G401 (cell line): ENCODE measurements at regions not wholly inside any gene's neighbourhood (a gene's known extent, or its start where the extent isn't known, plus 50 kb on each side); places are given as distances from the start of the nearest gene placed in this dataset.
"Not testable (repeated sequence)": the region's sequence is repeated elsewhere in the genome, so short reads cannot be mapped to it uniquely, and the experiment has no call there.

Experiments used
- DNase-seq: peaks from one replicate; pipeline ENCODE4 v3.0.0-alpha.2; 2015; ENCODE audit warnings: low spot score
- in situ Hi-C: cut with HindIII; loops from 2 replicates; pipeline ENCODE4 v1.10.0; 2016; ENCODE audit warnings: low sequenced_read_pairs, mixed read lengths

DNA sequence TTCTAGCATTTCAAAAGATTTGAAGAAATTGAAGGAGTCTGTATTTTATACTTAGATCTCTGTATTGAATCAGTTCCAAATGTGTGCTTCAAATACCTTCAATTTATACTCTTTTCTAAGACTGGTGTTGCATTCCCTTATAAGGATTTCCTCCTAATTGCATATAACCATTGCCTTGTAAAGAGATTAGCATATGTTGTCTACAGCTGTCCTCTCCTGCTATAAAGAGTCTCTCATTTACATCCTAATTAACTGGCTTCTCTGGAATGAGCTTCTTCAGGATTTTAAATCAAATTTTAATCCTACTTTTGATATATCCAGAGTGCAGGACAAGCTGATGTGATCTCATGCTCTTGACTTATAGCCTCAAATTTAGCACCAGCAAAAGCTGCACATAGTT lies 957.3 kb downstream of the XPNPEP1 start:
- no peak for DNase-seq
- in situ Hi-C loops = no loop called here

DNA sequence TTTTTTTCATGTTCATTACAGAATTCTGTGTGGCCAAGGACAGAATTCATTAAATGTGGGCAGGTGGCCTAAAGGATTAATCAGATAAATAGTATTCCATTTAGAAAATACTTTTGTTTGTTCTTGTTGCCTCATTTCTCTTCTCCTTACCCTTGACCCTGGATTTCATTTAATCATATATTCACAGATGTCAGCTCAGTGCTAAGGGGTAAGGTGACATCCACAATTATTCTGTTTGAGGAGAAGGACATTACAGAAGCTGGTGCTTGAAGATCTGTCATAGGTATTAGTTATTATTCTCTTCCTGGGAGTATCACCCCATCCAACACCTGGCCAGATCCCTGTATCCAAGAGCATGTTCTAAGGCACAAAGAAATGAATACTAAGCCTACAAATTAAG lies 961.1 kb downstream of the XPNPEP1 start:
- in situ Hi-C loops = no loop called here
- no peak for DNase-seq

DNA sequence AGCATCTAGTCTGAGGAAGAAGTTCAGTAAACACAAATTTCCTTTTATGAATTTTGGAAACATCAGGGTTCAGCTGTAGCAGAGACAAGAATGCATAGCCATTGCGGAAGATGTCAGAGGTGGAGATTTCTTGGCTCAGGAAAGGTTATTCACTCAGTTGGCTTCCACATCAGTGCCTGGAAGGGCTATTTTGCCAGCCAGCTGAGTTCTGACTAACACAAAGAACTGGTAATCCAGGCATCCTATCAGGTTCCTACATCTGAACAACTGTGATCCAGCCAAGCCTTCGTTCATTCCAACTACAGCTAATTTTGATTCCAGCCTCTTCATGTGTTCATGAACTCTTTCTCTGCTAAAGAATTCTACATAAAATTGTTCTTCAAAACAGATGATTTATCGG lies 965.6 kb downstream of the XPNPEP1 start:
- in situ Hi-C loops = no loop called here
- DNase-seq = no peak

DNA sequence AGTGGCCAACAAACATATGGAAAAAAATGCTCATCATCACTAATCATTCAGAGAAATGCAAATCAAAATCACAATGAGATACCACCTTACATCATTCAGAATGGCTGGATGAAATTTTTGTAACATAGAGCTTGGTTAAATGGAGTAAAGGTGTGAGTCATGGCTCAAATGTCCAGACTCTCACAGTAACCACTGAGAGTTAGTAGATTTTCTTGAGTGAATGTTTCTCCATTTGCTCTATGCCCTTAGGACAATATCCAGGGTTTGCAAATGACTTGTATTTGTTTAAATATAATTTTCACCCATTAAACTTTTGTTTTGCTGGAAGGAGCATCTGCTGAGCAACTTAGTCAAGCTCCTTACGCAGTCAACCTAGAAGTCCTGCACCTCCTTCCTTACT lies 967.2 kb downstream of the XPNPEP1 start:
- no peak for DNase-seq
- in situ Hi-C loops = no loop called here

DNA sequence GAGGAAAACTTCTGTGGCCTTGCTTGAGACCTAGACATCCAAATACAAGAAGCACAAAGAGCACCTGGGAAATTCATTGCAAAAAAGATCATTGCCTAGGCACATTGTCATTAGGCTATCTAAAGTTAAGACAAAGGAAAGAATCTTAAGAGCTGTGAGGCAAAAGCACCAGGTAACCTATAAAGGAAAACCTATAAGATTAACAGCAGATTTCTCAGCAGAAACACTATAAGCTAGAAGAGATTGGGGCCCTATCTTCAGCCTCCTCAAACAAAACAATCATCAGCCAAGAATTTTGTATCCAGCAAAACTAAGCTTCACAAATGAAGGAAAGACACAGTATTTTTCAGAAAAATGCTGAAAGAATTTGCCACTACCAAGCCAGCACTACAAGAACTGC lies 1003.3 kb downstream of the XPNPEP1 start:
- in situ Hi-C loops, DNase-seq: not testable (repeated sequence)

DNA sequence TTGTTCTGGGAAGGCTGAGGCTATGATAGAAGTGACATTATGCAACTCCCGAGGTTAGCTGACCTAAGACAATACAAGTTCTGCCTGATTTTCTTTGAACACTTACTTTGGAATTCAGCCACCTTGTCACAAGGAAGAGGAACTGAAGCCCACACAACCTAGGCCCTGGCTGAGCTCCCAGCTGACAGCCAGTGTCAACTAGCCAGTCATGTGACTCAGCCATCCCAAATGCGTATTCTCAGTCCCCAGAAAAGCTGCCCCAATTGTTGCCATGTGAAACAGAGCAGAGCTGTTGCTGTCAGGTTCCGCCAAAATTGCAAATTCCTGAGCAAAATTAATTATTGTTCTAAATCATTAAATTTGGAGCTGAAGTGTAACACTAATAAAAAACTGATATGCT lies 1010.0 kb downstream of the XPNPEP1 start:
- DNase-seq = no peak
- in situ Hi-C loops = no loop called here

DNA sequence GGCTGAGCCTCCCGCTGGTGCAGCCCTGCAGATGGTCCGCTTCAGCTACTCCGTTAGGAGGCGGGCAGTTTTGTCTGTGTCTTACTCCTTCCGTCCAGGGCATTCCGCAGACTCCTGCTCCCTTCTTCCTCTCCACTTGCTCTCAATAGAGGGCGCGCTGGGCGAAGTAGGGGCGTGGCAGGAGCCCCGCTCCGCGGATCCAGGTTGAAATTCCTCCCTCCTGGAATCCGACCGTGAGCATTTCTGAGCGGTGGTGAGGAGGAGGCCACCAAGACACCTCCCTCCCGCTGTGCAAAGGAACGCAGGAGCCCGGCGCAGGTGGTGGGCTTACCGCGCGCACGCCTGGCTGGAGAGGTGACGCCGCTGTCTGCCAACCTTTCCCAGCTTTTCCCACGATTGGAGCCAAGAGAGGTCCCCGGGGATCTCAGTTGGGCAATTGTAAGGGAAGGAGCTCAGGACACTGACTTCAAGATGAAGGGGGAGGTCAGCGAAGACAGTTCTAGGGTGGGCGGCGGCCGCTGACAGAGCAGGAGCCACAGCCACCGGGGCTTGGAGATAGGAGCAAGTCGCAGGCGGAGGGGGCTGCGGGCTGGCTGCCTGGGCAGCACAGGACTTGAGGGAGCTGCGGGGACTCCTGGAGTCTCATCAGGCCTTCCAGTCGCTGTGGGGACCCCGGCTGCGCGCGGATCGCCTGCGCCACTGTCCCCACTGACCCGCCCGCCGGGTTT lies 1011.3 kb downstream of the XPNPEP1 start:
- in situ Hi-C loops = no loop called here
- peak; percentile 42 for DNase-seq

DNA sequence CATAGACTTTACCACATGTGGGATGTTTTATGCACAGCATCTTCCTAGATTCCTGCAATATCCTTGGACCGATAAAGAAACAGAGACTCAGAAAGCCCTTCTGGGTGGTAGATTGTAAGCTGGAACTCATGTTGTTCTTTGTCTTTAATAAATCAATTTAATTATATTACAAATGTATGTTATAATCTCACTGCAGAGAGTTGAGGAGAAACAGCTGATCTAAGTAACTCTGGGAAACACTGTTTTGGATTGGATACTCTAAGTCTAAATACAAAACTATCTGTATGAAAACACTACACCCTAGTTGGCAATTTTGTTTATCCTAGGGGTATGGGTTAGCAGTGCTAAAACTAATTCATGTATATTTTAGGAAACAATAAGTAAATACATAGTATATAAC lies 1015.2 kb downstream of the XPNPEP1 start:
- no peak for DNase-seq

DNA sequence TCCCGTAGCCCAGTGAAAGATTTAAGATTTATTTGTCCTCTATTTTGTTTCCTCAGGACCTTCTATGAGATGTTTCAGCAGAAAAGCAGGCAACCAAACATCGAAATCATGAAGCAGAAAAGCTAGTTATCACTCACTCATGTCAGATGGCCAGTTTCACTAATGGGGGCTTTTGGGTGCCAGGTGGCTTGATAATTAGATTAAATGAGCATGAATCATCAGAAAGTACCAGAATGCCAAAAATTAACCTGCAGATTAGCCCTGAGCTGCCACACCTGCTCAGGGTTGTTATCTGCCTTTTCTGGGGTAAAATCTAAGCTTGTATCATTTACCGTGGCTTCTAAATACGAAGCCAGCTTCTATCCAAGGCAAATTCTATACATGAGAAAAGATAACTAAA lies 1017.5 kb downstream of the XPNPEP1 start:
- no peak for DNase-seq
- in situ Hi-C loops = no loop called here

More for the DNA sequence above, 1015.2 kb downstream of the XPNPEP1 start:
- in situ Hi-C loops = no loop called here

DNA sequence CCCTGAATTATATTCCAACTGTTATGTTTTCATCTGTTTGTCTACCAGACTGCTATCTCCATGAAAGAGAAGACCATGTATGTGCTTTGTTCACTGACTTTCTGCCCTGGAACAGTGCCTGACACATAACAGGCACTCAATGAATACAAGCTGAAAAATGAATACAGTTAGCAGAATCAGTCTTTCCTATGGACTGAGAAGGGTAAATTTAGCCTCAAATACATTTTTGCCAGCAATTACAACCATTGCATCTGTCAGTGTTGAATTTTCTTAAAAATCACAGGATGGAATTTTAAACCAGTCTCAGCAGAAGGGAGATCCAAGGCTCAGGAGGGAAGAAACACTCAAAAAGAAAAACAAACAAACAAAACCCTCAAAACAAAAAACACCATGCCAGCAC lies 1018.1 kb downstream of the XPNPEP1 start:
- DNase-seq = no peak
- in situ Hi-C loops = no loop called here

DNA sequence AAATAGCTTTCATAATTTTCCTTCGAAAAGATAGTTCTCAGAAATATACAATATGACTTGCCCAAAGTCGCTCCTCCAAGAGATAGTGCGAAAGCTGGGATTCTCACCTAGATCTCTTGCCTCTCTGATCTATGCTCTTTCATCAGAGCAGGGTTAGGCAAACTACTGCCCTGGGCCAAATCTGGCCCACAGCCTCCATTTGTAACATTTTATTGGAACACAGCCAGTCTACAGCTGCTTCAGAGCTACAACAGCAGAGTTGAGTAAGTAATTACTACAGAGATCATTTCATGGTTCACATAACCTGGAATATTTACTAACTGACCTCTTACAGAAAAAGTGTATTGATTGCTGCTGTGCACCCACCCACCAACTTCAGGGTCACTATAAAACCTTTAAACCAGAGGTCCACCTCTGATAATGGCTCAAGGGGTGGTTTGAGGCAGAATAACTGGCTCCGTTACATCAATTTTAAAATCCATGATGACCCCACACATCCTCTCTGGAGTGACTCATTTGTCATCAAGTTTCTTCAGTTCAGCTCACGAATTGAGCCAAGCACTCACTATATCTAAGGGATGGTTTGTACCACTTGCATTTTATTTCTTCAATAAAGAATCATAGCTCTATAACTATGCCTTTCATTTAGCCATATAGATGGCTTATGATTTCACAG lies 1019.0 kb downstream of the XPNPEP1 start:
- in situ Hi-C loops = no loop called here
- no peak for DNase-seq

DNA sequence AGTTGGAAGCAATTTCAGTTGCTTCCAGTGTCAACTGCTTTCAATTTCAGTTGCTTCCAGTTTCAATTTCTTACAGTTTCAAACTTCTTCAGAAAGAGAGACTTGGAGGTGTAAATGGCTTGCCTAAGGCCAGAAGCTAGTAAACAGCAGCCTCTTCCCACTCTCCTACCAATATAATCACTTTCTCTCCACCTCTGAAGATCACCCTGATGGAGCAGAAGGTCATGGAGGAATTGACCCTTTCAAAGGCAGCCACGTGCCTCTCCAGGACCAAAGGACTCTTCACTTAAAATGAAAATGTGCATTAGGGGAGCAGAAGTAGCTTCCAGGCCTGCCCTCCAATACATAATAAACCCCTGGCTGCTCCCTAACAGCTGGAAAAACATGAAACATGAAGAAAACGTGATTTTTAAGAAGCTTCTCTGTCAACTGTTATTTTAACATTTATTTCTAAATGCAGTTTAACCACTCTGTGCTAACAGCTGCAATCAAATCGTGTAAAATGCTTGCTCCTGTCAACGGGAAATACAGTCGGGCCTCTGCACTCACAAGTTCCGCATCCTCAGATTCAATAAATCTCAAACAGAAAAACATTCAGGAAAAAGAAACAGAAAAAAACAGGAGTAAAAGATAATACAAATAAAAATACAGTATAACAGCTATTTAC lies 1020.6 kb downstream of the XPNPEP1 start:
- in situ Hi-C loops = no loop called here
- DNase-seq = no peak

DNA sequence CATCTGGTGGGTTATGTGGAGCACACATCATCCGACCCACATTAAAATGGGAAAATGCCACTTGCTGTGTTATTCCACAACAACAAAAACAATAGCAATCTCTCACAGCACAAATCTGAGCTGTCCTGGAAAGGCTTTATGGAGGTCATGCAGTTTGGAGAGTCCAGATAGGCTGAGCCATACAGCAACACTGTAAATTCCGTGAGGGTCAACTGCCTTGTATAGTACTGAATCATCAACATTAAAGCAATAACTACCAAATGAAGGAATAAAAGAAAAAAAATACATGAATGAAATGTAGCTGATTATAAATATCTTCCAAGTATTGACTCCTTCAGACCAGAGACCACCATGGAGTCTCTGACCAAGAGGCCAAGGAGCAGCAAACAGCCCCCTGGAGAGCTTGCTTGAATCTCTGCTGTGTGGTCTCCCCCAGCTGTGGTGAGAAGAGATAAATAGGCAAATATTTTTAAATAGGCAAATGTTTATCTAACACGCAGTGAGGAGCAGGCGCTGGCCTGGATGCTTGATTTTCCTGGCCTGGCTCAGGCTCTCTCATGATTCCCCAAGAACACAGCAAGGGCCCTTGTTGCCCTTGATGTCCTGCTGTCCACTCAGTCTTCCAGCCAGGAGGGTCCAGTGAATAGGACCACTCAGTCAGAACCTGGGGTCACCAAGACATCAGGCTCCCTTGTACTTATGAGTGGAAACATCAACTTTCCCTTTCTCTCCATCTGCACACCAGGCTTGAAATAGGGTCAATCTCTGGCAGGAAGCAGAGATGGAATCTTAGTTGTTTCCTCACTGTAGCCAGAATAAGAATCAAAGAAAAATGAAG lies 1021.3 kb downstream of the XPNPEP1 start:
- in situ Hi-C loops = no loop called here
- DNase-seq = no peak

DNA sequence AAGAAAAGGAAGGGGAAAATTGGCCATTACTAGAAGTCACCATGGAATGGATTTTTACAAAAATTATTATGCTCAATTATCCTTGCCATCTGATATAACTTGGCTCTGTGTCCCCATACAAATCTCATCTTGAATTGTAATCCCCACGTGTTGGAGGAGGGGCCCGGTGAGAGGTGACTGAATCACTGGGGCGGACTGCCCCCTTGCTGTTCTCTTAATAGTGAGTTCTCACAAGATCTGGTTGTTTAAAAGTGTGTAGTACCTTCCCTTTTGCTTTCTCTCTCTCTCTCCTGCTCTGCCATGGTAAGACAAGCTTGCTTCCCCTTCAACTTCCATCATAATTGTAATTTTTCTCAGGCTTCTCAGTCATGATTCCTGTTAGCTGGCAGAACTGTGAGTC lies 1023.6 kb downstream of the XPNPEP1 start:
- in situ Hi-C loops = no loop called here
- DNase-seq = no peak

DNA sequence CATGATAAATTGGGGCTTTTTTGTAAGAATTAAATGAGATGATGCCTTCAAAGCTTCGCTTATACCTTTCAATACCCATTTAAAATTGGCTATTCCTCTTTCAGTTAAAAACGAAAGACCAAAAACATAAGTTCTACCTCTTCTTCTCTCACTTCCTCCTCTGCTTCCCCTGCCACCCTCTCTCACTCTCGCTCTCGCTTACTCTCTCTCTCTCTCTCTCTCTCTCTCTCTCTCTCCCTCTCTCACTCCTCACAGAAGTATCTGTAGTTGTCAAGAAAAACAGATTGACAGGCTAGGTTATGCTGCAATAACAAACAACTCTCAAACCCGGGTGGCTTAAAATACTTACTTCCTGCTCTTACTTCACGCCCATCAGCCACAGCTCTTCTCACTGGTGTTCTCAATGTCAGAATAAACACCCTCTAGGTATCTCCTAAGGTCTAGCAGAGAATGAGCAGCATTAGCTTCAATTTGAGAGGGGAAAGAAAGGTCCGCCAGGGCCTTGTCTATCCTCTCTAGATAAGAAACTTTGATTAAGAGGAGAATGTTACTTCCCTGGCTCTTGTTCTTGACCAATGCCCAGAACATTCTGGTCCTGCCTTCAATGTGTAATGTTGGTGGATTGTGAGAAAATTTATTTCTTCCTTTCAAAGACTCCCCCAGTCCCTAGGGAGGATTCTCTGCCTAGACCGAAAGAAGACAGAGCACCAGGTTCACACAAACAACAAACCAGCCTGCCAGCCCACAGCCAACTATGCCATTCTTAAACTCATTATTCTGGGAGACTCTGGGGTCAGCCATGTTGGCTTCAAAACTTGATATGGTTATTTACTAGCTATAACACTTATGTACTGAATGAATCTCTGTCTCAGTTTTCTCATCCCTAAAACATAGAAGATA lies 1028.7 kb downstream of the XPNPEP1 start:
- in situ Hi-C loops = no loop called here
- DNase-seq = no peak

DNA sequence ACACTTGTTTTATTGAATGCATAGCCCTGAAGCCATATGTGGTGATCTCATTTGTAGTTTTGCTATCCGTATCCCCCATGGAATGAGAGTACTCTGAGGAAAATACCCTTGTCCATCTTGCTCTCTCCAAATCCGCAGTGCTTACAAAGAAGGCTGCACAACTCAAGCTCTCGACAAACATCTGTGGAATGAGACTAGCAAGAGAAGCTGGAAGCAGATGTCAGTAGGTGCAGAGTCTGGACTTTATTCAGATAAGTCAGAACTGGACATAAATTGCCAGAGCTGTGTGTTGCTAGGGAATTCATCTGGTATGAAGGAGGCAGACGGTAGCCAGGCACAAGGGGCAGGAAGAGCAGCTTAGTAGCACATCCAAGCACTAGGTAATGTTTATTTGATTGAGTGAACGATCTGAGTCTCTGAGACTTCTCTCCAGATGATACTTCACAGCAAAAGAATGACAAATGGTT lies 1046.2 kb downstream of the XPNPEP1 start:
- peak; percentile 31 for DNase-seq
- in situ Hi-C loops = no loop called here

DNA sequence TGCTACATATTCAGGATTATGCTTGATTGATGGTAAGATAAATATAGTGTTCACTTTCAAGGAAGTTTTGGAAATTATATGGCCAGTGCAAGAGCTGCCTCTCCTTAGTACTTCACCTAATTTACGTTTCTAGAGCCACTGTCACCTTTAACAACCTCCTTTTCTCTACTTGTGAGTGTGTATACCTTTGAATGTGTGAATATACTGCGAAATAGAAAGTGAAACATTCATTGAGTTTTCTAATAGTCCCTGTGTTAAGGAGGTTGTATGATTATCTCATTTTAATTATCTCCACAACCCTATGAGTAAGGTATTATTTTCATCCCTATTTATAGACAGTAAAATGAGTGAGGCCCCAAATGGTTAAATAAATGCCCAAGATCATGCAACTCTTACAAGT lies 1050.5 kb downstream of the XPNPEP1 start:
- DNase-seq = no peak
- in situ Hi-C loops = no loop called here

DNA sequence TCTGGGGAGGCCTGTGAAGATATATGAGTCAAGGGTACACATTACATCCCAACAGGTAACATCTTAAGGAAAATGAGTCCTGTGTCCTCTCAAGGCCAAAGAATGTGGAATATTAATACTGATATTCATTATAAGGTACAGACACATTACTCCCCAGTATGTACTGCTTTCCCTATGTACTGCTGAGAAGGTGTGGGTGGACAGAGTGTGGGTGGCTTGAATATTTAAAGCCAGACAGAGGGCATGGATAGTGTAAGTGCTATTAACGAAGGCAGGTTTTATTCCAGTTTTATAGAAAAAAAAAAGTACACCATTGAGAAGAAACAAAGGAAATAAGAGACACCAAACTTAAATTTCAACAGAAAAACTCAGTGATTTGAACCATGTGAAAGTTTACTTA lies 1054.4 kb downstream of the XPNPEP1 start:
- in situ Hi-C loops = no loop called here
- DNase-seq = no peak
